ENCODE measurements at regions not wholly inside any gene's neighbourhood (a gene's known extent, or its start where the extent isn't known, plus 50 kb on each side); places are given as distances from the start of the nearest gene placed in this dataset.

DNA sequence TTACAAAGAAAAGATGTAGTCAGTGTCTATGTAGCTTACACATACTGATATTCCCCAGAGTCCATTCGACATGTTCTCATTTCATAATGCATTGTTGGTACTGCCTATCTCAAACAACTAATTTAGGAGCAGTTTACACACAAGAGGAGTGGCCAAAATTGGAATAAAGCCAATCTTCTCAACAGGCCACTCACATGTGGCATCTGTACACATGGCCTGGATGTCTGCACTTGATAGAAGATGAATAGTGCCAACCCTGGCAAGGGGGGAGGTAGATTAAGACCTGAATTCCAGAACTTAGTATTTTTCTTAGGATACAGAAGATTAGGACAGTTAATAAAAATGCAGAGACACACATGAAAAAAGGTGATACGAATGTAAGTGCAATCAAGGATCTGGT, 125.3 kb upstream of the STARD3NL start:
- Mint-ChIP-seq H3K4me1 (no peaks in the 10 kb centered on the region), H3K9me3 (peaks cover 11% of the 10 kb centered on the region), H3K4me3 (no peak overlapping the region), H3K36me3 (ENCODE audit: low read depth) (no peaks in the 10 kb centered on the region), H3K27ac (no peak overlapping the region), H3K27me3 (peaks cover 4% of the 10 kb centered on the region)
- ATAC-seq (no peak), DNase-seq (no peak)

DNA sequence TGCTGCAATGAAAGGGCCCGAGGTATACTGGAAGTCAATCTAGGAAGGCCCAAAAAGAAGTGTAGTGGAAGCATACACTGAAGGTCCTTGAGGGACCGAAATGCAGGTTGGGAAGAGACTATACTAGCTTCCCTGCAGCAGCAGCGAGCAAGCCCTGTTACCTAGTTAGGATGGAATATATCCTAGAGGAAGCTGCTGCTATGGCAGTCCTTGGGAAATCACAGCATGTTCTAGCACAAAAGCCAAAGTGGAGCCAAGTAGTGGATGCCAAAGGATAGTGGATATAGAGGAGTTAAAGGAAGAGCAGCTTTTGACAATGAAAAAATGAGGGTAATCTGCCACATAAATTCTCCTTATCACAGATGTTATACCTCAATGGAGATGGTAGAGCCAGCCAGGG, 123.8 kb upstream of the STARD3NL start:
- Mint-ChIP-seq H3K36me3 (ENCODE audit: low read depth) (no peaks in the 10 kb centered on the region), H3K4me1 (no peaks in the 10 kb centered on the region), H3K9me3 (peaks cover 2% of the 10 kb centered on the region), H3K27ac (no peak overlapping the region), H3K4me3 (no peak overlapping the region), H3K27me3 (peaks cover 2% of the 10 kb centered on the region)
- ATAC-seq (no peak), DNase-seq (no peak)

DNA sequence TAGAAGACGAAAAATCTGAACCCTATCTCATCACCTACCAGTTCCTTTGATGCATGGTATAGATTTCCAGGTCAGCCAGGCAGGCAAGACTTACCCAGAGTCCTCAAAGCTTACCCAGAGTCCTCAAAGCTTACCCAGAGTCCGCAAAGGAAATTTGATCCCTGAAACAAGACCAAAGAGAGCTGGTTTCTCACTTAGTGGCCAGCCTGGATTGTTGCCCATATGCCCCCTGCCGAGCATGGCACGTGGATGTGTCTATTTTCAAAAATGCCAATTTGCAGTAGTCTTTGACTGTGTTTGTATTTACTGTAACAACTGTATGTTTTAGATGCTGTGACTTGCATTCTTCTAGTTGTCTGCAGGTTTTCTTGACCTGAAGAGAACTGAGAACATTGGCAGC, 120.2 kb upstream of the STARD3NL start:
- H3K36me3 Mint-ChIP-seq (ENCODE audit: low read depth), result no peaks in the 10 kb centered on the region
- peaks cover 2% of the 10 kb centered on the region for H3K27me3 Mint-ChIP-seq
- H3K9me3 Mint-ChIP-seq, result no peaks in the 10 kb centered on the region
- H3K4me3 Mint-ChIP-seq, result no peak overlapping the region
- no peak for DNase-seq
- no peaks in the 10 kb centered on the region for H3K4me1 Mint-ChIP-seq
- no peak overlapping the region for H3K27ac Mint-ChIP-seq
- ATAC-seq, result no peak

DNA sequence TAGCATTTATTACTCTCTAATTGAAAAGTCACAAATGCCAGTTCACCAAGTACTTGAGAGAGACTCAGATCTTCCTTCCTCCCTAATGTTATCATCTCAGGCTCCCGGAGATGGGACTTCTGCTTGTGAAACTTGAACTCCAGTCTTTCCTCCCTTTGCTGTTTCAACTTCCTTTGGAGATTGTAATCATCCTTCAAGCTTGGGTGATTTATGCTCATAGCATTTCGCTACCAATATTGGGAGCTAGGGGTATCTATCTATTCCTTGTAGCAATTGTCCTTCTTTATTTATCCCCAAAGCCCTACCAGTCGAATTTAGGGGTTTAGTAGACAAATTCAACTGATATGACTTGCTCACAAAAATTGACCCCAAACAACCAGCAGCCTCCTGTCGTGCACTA, 117.9 kb upstream of the STARD3NL start:
- DNase-seq (no peak), ATAC-seq (no peak)
- Mint-ChIP-seq H3K9me3 (no peaks in the 10 kb centered on the region), H3K36me3 (ENCODE audit: low read depth) (no peaks in the 10 kb centered on the region), H3K27me3 (peaks cover 4% of the 10 kb centered on the region), H3K4me3 (no peak overlapping the region), H3K27ac (no peak overlapping the region), H3K4me1 (no peaks in the 10 kb centered on the region)

DNA sequence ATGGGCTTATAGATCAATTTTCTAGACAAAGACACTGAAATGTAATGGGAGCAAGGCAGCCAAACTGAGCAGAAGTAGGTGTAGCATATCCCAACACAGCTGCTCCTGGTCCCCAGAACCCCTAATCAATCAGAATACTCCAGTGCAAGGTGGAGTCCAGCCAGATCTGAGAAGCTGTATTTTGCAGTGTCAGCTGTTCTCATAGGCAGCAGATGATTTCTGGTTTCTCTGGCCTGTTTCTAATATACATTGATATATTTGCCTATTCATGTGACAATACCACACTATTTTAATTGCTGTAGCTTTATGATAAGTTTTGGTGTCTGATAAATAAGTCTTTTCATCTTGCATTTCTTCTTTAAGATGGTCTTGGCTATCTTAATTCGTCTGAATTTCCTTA, 117.4 kb upstream of the STARD3NL start:
- Mint-ChIP-seq H3K4me3 (no peak overlapping the region), H3K9me3 (no peaks in the 10 kb centered on the region), H3K4me1 (no peaks in the 10 kb centered on the region), H3K27me3 (peaks cover 4% of the 10 kb centered on the region), H3K36me3 (ENCODE audit: low read depth) (no peaks in the 10 kb centered on the region), H3K27ac (no peak overlapping the region)
- DNase-seq (no peak), ATAC-seq (no peak)

DNA sequence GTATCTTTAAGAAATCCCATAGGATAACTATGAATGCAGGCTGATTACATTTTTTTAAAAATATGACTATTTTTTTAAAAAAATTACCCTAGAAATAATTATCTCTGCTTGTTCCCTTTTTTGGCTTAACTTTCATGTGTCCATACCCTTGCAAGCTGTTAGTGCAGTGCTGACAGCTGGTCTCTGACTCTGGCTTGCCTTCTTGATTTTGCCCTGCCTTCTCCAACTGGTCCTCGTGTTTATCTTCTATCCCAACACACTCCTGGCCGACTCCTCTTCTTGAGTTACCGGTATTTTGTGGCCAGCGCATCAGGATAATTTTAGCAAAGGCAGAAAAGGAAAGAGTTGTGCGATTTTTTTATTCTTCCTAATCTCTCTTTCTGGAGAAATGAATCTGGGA, 111.7 kb upstream of the STARD3NL start:
- H3K4me1 Mint-ChIP-seq, result no peaks in the 10 kb centered on the region
- no peaks in the 10 kb centered on the region for H3K36me3 Mint-ChIP-seq (ENCODE audit: low read depth)
- no peak overlapping the region for H3K4me3 Mint-ChIP-seq
- no peaks in the 10 kb centered on the region for H3K9me3 Mint-ChIP-seq
- peaks cover 5% of the 10 kb centered on the region for H3K27me3 Mint-ChIP-seq
- DNase-seq, result no peak
- ATAC-seq, result no peak
- no peak overlapping the region for H3K27ac Mint-ChIP-seq

DNA sequence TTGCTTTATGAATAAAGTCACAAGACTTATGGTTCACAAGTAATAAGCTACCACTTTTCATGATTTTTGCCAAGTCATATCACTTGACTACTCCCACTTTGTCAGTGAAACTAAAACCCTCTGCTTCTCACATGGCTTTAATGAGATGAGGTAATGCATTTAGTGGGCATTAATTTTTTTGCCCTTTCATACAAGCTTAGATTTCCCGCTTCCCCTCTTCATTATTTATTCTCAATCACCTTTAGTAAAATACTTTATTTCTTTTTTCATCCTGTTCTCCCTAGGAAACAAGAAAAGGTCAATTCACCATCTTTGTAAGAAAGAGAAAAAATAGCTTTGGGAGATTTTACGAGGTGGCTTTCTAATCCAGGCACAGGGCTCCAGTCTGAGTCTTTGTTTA, 109.6 kb upstream of the STARD3NL start:
- H3K4me1 Mint-ChIP-seq, result no peaks in the 10 kb centered on the region
- no peaks in the 10 kb centered on the region for H3K9me3 Mint-ChIP-seq
- H3K27me3 Mint-ChIP-seq, result peaks cover 2% of the 10 kb centered on the region
- no peak overlapping the region for H3K4me3 Mint-ChIP-seq
- H3K27ac Mint-ChIP-seq, result no peak overlapping the region
- DNase-seq, result no peak
- ATAC-seq, result no peak
- H3K36me3 Mint-ChIP-seq (ENCODE audit: low read depth), result no peaks in the 10 kb centered on the region

DNA sequence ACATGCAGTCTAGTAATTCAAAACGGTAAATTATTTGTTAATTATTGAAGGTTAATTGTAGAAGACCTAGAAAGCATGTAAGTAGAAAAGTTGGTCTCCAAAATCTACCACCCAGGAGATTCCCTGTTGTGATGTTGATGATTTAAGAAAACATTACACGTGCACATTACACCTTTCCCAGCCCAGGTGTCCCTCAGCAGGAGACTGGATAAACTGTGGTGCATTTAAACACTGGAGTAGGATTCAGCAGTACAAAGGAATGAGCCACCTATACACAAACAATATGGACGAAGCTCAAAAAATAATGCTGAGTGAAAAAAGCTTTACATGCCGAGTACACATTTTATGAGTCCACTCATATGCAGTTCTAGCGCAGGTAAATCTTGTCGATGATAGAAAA, 109.0 kb upstream of the STARD3NL start:
- no peaks in the 10 kb centered on the region for H3K36me3 Mint-ChIP-seq (ENCODE audit: low read depth)
- ATAC-seq, result no peak
- no peak overlapping the region for H3K27ac Mint-ChIP-seq
- no peaks in the 10 kb centered on the region for H3K4me1 Mint-ChIP-seq
- no peak for DNase-seq
- no peaks in the 10 kb centered on the region for H3K9me3 Mint-ChIP-seq
- peaks cover 4% of the 10 kb centered on the region for H3K27me3 Mint-ChIP-seq
- H3K4me3 Mint-ChIP-seq, result no peak overlapping the region

DNA sequence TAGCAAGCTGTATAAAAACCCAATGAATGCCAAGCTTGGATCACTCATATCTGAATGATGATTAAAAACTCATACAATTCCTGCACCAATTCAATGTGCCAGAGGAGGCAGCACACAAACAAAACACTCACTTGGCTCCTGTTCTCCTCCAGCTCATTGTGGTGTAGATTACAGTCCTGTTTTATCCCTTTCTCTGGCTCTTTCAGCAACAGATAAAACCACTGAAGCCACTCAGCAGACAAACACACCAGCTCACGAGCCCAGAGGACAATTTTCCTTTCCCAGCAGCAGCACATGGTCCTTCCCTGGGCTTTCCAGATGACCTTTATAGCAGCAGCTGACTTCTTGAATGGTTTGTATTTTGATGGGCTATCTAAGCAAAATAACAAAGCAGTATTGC, 107.3 kb upstream of the STARD3NL start:
- Mint-ChIP-seq H3K27ac (no peak overlapping the region), H3K4me1 (no peaks in the 10 kb centered on the region), H3K27me3 (peaks cover 14% of the 10 kb centered on the region), H3K9me3 (no peaks in the 10 kb centered on the region), H3K36me3 (ENCODE audit: low read depth) (no peaks in the 10 kb centered on the region), H3K4me3 (no peak overlapping the region)
- ATAC-seq (no peak), DNase-seq (no peak)

DNA sequence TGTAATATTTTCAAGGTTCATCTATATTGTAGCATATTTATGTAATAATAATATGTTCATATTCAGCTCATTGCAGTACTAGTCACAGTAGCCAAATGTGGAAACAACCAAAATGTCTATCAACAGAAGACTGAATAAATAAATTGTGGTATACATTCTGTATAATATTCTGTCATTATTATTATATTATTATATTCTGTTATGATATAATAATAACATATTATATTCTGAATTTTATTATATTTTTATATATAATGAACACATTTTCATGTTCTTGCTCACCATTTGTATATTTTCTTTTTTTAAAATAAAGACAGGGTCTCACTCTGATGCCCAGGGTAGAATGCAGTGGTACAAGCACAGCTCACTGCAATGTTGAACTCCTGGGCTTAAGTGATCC, 91.2 kb upstream of the STARD3NL start:
- Mint-ChIP-seq H3K4me3 (no peak overlapping the region), H3K27me3 (peaks cover 10% of the 10 kb centered on the region), H3K27ac (no peak overlapping the region), H3K9me3 (peaks cover 7% of the 10 kb centered on the region), H3K36me3 (ENCODE audit: low read depth) (no peaks in the 10 kb centered on the region), H3K4me1 (no peaks in the 10 kb centered on the region)
- ATAC-seq (no peak), DNase-seq (no peak)

DNA sequence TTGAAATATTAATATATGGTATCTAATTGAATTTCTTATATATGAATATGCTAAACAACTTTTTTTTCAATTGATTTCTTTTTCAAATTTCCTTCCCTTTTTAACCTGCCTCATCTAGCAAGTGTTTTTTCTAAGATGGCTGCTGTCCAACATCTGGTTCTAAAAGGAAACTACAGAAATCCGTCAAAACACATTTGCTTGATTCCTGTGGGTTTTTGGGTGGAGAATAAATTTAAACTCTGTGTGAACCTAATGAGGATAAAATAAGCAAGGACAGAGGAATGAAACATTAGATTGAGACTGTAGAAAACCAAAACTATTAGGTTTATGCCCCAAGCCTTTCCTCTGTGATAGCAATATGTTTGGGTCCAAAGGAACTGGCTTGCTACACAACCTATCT, 75.5 kb upstream of the STARD3NL start:
- Mint-ChIP-seq H3K27ac (no peak overlapping the region), H3K4me1 (no peaks in the 10 kb centered on the region), H3K36me3 (ENCODE audit: low read depth) (no peaks in the 10 kb centered on the region), H3K27me3 (peaks cover 6% of the 10 kb centered on the region), H3K9me3 (peaks cover 18% of the 10 kb centered on the region), H3K4me3 (no peak overlapping the region)
- DNase-seq (no peak), ATAC-seq (no peak)

DNA sequence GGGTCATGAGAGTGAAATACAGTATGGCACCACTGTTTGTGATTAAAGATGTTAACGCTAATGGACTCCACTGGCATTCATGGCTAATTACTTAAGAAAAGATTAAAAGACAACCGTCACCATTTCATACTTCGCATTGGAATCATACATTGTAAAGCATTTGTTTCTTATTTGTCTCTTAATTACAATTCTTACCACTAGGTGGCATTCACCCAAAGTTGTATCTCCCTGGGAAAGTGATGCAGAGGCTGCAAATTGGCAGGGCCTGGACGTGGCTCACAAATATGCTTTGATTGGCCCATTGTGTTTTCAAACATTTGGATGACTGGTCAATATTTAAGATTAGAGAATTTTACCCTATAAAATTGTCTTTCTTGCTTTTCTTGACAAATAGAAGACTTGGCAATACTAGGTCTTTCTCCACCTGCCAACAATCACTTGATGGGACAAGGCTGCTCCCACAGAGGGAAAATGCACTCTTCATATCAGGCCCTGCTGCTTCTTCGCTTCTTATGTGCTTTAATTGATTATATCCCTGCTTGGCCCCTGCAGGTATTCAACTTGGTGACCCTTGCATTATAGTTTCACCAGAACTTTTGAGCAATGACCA, 72.1 kb upstream of the STARD3NL start:
- no peak overlapping the region for H3K27ac Mint-ChIP-seq
- ATAC-seq (no peak), DNase-seq (peak; percentile 8)
- no peak overlapping the region for H3K4me3 Mint-ChIP-seq
- peaks cover 6% of the 10 kb centered on the region for H3K27me3 Mint-ChIP-seq
- H3K4me1 Mint-ChIP-seq, result no peaks in the 10 kb centered on the region
- H3K9me3 Mint-ChIP-seq, result no peaks in the 10 kb centered on the region
- H3K36me3 Mint-ChIP-seq (ENCODE audit: low read depth), result no peaks in the 10 kb centered on the region

DNA sequence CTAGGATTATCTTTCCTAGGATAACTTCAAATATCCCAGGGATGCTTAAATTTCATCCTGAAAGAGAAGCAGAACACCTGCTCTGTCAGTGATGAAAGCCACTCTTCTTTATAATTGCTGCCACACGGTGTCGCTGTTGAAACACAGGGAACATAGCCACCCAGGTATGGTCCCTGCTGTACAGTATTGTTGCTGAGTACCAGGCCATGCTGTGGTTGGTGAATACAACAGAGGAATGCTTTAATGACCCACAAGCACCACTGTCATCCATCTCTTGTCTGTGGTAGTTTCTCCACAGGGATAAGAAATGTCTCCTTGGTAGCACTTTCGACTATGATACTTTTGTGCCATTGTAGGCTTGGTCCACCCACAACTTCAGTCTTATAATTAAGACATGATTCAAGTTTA, 70.6 kb upstream of the STARD3NL start:
- H3K27me3 Mint-ChIP-seq, result peaks cover 6% of the 10 kb centered on the region
- H3K4me1 Mint-ChIP-seq, result no peaks in the 10 kb centered on the region
- ATAC-seq (peak; percentile 87), DNase-seq (peak; percentile 72)
- no peaks in the 10 kb centered on the region for H3K9me3 Mint-ChIP-seq
- no peak overlapping the region for H3K27ac Mint-ChIP-seq
- H3K4me3 Mint-ChIP-seq, result no peak overlapping the region
- H3K36me3 Mint-ChIP-seq (ENCODE audit: low read depth), result no peaks in the 10 kb centered on the region

DNA sequence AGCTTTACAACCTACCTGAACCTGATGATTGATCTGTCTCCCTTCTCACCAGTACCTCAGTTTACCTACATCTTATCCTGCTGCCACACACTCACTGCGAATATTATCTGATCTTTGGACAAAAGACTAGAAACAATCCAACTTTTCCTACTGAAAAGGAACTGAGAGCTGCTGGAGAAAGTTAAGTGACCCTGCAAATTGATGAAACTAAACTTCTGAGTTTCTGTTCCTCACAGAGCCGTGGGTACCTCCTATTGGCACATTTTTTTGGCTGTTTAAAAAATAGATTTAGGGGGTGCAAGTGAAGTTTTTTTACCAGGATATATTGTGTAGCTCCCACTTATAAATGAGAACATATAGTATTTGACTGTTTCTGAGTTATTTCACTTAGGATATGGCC, 66.0 kb upstream of the STARD3NL start:
- DNase-seq (no peak), ATAC-seq (no peak)
- Mint-ChIP-seq H3K27ac (no peak overlapping the region), H3K9me3 (no peaks in the 10 kb centered on the region), H3K4me3 (no peak overlapping the region), H3K27me3 (peaks cover 1% of the 10 kb centered on the region), H3K36me3 (ENCODE audit: low read depth) (no peaks in the 10 kb centered on the region), H3K4me1 (no peaks in the 10 kb centered on the region)

DNA sequence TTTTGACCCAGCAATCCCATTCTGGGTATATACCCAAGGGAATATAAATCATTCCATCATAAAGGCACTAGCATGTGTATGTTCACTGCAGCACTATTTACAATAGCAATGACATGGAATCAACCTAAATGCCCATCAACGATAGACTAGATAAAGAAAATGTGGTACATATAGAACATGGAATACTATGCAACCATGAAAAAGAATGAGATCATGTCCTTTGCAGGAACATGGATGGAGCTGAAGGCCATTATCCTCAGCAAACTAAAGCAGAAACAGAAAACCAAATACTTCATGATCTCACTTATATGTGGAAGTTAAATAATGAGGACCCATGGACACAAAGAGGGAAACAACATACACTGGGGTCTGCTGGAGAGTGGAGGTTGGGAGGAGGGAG, 58.0 kb upstream of the STARD3NL start:
- ATAC-seq, result no peak
- Mint-ChIP-seq H3K36me3 (ENCODE audit: low read depth) (no peaks in the 10 kb centered on the region), H3K4me1 (no peaks in the 10 kb centered on the region), H3K27me3 (peaks cover 10% of the 10 kb centered on the region), H3K4me3 (no peak overlapping the region), H3K9me3 (peaks cover 3% of the 10 kb centered on the region), H3K27ac (no peak overlapping the region)
- no peak for DNase-seq

DNA sequence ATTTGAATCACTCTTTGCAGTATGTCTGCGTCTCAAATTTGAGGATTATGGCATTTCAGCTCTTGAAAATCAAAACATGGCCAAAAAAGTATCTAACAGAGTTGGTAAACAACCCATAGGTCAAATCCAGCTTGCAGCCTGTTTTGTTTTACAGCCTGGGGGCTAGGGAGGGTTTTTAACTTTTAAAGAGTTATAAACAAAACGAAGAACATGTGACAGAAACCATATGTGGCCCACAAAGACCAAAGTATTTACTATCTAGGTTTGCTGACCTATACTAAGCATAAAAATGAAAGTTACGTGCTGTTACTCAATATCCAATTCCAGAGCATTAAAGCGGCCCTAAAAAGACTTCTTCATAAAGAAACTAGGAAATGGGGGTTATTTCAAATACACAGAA, 55.5 kb upstream of the STARD3NL start:
- peaks cover 11% of the 10 kb centered on the region for H3K4me1 Mint-ChIP-seq

More for the DNA sequence above, 55.5 kb upstream of the STARD3NL start:
- H3K9me3 Mint-ChIP-seq, result peaks cover 3% of the 10 kb centered on the region
- H3K27ac Mint-ChIP-seq, result no peak overlapping the region
- no peaks in the 10 kb centered on the region for H3K36me3 Mint-ChIP-seq (ENCODE audit: low read depth)
- DNase-seq (no peak), ATAC-seq (no peak)
- no peak overlapping the region for H3K4me3 Mint-ChIP-seq
- peaks cover 7% of the 10 kb centered on the region for H3K27me3 Mint-ChIP-seq
